ENCODE measurements at regions not wholly inside any gene's neighbourhood (a gene's known extent, or its start where the extent isn't known, plus 50 kb on each side); places are given as distances from the start of the nearest gene placed in this dataset.

DNA sequence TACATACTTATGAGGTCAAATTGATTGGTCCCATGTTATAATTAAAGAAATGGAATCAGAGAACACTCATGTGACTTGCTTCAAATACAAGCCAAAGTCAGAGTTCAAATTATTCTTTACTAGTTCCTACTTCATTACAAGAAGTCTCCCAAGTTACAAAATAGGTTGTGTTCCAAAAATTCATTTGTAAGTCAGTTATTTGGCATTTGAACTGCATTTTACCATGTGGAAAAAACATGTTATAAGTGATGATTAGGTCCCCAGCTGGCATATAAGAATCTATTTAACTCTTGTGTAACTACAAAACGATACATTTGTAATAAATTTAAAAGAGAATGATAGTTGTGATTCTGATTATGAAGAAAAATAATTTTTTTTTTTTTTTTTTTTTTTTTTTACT lies 124.1 kb downstream of the DISP1 start:
- TF ChIP-seq, protein P1, sequence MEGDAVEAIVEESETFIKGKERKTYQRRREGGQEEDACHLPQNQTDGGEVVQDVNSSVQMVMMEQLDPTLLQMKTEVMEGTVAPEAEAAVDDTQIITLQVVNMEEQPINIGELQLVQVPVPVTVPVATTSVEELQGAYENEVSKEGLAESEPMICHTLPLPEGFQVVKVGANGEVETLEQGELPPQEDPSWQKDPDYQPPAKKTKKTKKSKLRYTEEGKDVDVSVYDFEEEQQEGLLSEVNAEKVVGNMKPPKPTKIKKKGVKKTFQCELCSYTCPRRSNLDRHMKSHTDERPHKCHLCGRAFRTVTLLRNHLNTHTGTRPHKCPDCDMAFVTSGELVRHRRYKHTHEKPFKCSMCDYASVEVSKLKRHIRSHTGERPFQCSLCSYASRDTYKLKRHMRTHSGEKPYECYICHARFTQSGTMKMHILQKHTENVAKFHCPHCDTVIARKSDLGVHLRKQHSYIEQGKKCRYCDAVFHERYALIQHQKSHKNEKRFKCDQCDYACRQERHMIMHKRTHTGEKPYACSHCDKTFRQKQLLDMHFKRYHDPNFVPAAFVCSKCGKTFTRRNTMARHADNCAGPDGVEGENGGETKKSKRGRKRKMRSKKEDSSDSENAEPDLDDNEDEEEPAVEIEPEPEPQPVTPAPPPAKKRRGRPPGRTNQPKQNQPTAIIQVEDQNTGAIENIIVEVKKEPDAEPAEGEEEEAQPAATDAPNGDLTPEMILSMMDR (IDR thresholded peaks at IDR 0.05) = no peak
- TF ChIP-seq POLR2A (IDR thresholded peaks at IDR 0.05) (no peak), EP300 (IDR thresholded peaks at IDR 0.05) (no peak), POLR2AphosphoS5 (IDR thresholded peaks at IDR 0.05) (no peak)

All from suprapubic skin (tissue), 4 donors.